Mononuclear cell (primary cell): ENCODE measurements at regions not wholly inside any gene's neighbourhood (a gene's known extent, or its start where the extent isn't known, plus 50 kb on each side); places are given as distances from the start of the nearest gene placed in this dataset.
"Not testable (repeated sequence)": the region's sequence is repeated elsewhere in the genome, so short reads cannot be mapped to it uniquely, and the experiment has no call there.

Experiments used
- H3K27me3 ChIP-seq: 2 replicates; pipeline ENCODE4 v1.6.0; 2011; ENCODE audit warnings: low read length, control low read depth; ENCODE audit not compliant: insufficient read depth
- H3K4me1 ChIP-seq: 2 replicates; pipeline ENCODE4 v1.5.1; 2011; ENCODE audit warnings: mild to moderate bottlenecking, low read length, control low read depth; ENCODE audit not compliant: insufficient read depth
- H3K4me3 ChIP-seq: 2 replicates; pipeline ENCODE4 v1.5.1; 2011; ENCODE audit warnings: mild to moderate bottlenecking, low read length, moderate library complexity
- H3K9me3 ChIP-seq: 2 replicates; pipeline ENCODE4 v1.5.1; 2011; ENCODE audit warnings: low read depth, mild to moderate bottlenecking, control low read depth, low read length

DNA sequence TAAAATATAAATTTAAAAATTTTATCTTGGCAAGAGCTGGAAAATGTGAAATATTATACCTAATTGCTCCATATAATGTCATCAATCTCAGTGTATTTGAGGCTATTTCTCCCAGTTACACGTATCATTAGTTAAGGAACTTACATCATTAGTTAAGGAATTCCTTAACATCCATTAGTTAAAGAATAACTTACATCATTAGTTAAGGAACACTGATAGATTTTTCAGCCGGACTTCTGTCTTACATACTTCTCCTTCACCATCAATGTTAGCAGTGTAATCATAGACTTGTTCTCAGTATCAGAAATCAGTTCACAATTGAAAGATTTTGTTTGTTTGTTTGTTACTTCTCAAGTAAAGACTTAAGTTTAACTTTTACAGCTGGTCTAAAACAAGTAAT lies 524.4 kb upstream of the CHD1 start:
- Histone ChIP-seq H3K27me3 (no peaks in the 10 kb centered on the region), H3K9me3 (no peaks in the 10 kb centered on the region), H3K4me3 (no peak overlapping the region), H3K4me1 (no peaks in the 10 kb centered on the region)

- no peaks in the 10 kb centered on the region for H3K27me3 ChIP-seq
- no peak overlapping the region for H3K4me3 ChIP-seq
- no peaks in the 10 kb centered on the region for H3K9me3 ChIP-seq
- no peaks in the 10 kb centered on the region for H3K4me1 ChIP-seq
Measured at GRCh38 chr5:99449786-99450185, 521.0 kb upstream of the CHD1 start.

DNA sequence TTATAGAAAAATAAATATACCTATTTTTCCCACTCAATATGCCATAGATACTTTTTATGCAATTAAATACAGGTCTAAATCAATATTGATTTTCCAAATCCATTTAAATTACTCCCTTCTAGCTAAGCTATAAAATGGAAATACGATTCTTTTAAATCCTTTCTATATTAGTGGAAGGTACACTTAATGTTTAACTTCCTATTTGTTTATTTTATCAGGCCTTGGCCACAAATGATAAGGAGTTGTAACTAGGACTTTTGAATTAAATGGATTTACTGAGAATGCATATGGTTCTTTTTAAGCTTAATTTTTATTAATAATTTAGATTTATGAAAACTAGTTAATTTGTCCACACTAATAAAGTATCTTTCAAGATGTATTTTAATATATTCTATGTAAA lies 517.0 kb upstream of the CHD1 start:
- no peaks in the 10 kb centered on the region for H3K27me3 ChIP-seq
- no peak overlapping the region for H3K4me3 ChIP-seq
- no peaks in the 10 kb centered on the region for H3K9me3 ChIP-seq
- H3K4me1 ChIP-seq = no peaks in the 10 kb centered on the region

- no peaks in the 10 kb centered on the region for H3K9me3 ChIP-seq
- no peaks in the 10 kb centered on the region for H3K4me1 ChIP-seq
- no peak overlapping the region for H3K4me3 ChIP-seq
- no peaks in the 10 kb centered on the region for H3K27me3 ChIP-seq
Measured at GRCh38 chr5:99441235-99441634, 512.4 kb upstream of the CHD1 start.

- Histone ChIP-seq H3K27me3 (no peaks in the 10 kb centered on the region), H3K4me3 (no peak overlapping the region), H3K4me1 (no peaks in the 10 kb centered on the region), H3K9me3 (no peaks in the 10 kb centered on the region)
Measured at GRCh38 chr5:99438619-99439018, 509.8 kb upstream of the CHD1 start.

GRCh38 chr5:99437986-99438385 lies 509.2 kb upstream of the CHD1 start:
- Histone ChIP-seq H3K4me3 (no peak overlapping the region), H3K9me3 (no peaks in the 10 kb centered on the region), H3K27me3 (no peaks in the 10 kb centered on the region), H3K4me1 (no peaks in the 10 kb centered on the region)

- H3K9me3 ChIP-seq, H3K27me3 ChIP-seq, H3K4me1 ChIP-seq, H3K4me3 ChIP-seq: not testable (repeated sequence)
Measured at GRCh38 chr5:99423396-99423795, 494.6 kb upstream of the CHD1 start.

DNA sequence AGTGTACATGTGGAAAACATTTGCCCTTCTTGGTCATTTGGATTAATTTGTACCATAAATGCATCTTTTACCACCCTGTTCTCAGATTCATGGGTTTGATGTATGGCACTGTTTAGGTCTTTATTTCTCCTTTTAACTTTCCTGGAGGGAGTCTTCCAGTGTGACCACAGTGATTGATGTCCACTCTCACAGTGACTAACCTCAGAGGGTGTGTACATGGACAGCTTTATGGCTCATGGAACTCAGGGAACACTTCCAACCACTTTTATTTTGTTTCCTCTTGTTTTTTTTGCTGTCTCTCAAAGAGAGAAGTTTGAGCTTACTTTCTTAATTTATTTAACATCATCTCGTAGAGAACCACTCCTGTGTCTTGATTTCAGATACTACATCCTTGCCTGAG lies 489.8 kb upstream of the CHD1 start:
- H3K27me3 ChIP-seq, H3K9me3 ChIP-seq, H3K4me3 ChIP-seq, H3K4me1 ChIP-seq: not testable (repeated sequence)

- not testable (repeated sequence) for H3K4me1 ChIP-seq, H3K9me3 ChIP-seq, H3K4me3 ChIP-seq, H3K27me3 ChIP-seq
Measured at GRCh38 chr5:99410386-99410785, 481.6 kb upstream of the CHD1 start.

DNA sequence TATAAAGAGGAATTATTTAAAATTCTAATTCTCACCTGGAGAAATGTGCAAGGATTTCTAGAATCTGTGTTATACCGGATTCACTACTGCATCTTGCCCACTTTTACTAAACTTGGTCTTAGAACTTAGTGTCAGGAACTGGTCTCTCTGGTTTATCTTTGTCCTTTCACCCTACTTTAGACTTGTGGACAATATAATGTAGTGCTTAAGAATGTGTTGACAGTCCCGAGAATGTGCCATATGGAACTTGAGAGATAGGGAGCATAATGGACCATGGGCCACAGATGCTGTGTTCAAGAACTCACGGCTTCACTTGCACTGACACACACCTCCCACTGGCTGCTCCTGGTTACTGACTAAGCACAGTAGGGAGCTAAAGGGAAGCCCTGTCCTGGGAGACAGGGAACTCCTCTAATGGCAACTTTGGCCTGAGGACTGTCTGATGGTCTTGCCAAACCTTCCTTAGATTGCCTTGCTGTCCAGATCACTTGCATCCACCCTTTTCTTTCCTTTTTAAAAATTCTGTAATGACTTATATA lies 476.0 kb upstream of the CHD1 start:
- not testable (repeated sequence) for H3K4me3 ChIP-seq, H3K27me3 ChIP-seq, H3K9me3 ChIP-seq, H3K4me1 ChIP-seq

DNA sequence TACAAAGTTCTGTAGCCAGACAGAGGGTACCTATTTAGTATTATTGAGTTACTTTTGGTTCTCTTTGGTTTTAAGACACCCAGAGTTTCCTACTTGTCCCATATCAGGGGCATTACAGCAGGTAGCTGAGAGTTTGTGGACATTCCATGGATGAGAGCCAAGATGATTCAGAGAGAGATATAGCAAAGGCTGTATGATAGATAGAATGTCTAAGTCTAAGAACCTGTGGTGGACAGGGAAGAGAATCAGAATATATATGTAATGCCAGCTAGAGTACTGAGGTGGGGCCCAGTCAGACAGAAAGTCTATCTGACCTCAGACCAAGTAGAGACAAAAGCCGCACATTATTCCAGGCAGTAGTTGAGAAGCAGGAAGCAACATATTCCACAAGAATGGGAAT lies 471.8 kb upstream of the CHD1 start:
- H3K4me1 ChIP-seq, H3K9me3 ChIP-seq, H3K27me3 ChIP-seq, H3K4me3 ChIP-seq: not testable (repeated sequence)

- Histone ChIP-seq H3K4me3 (no peak overlapping the region), H3K9me3 (no peaks in the 10 kb centered on the region), H3K27me3 (no peaks in the 10 kb centered on the region), H3K4me1 (no peaks in the 10 kb centered on the region)
Measured at GRCh38 chr5:99398976-99399375, 470.2 kb upstream of the CHD1 start.

- Histone ChIP-seq H3K4me1 (no peaks in the 10 kb centered on the region), H3K4me3 (no peak overlapping the region), H3K27me3 (no peaks in the 10 kb centered on the region), H3K9me3 (peaks cover 4% of the 10 kb centered on the region)
Measured at GRCh38 chr5:99386406-99387077, 457.7 kb upstream of the CHD1 start.

- Histone ChIP-seq H3K4me3 (no peak overlapping the region), H3K4me1 (no peaks in the 10 kb centered on the region), H3K9me3 (no peaks in the 10 kb centered on the region), H3K27me3 (no peaks in the 10 kb centered on the region)
Measured at GRCh38 chr5:99379187-99379586, 450.4 kb upstream of the CHD1 start.

- Histone ChIP-seq H3K27me3 (no peaks in the 10 kb centered on the region), H3K4me1 (no peaks in the 10 kb centered on the region)
Measured at GRCh38 chr5:99378443-99378842, 449.6 kb upstream of the CHD1 start.

DNA sequence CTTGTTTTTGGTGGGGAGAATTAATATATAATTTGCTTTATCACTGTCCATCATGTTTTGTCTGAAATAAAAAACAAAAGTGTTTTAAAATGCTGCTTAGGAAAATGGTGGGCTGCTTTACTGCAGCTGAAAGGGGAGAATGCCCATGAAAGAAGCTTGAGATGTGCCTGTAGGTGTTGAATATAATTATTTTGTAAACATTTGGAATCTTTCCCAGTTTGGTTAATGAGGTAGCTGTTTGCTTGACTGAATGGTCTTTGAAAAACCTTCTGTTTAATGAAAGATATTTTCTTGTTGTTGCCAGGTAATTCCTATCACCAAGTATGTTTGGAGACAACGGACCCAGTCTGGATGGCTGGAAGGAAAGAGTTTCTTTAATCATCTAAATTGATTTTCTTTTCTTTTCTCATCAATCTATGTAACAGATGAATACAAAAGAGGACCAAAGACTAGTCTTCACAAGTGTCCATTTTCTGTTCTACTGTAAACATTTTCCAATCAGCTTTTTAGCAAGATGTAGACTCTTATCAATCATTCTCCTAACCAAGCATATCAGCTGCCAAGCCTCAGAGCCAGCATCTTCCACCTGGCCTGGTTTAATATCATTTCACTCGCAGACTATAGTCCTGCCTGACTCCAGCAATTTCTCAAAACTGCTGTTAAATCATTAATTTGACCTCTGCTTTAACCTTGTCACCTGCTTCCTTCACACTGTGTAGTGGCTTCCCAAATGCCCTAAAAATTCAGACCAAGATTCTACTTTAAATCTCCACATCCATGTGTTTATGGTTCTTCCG lies 441.2 kb upstream of the CHD1 start:
- no peaks in the 10 kb centered on the region for H3K9me3 ChIP-seq
- H3K4me3 ChIP-seq = no peak overlapping the region
- no peaks in the 10 kb centered on the region for H3K27me3 ChIP-seq
- H3K4me1 ChIP-seq = no peaks in the 10 kb centered on the region

More at GRCh38 chr5:99378443-99378842, 449.6 kb upstream of the CHD1 start:
- no peak overlapping the region for H3K4me3 ChIP-seq
- H3K9me3 ChIP-seq = no peaks in the 10 kb centered on the region
